NCI-H2107 (cell line): ENCODE measurements at regions not wholly inside any gene's neighbourhood (a gene's known extent, or its start where the extent isn't known, plus 50 kb on each side); places are given as distances from the start of the nearest gene placed in this dataset.

Experiments
- DNase-seq: peaks from one replicate; lab custom pipeline; 2025; lab: John Stamatoyannopoulos, UW

DNA sequence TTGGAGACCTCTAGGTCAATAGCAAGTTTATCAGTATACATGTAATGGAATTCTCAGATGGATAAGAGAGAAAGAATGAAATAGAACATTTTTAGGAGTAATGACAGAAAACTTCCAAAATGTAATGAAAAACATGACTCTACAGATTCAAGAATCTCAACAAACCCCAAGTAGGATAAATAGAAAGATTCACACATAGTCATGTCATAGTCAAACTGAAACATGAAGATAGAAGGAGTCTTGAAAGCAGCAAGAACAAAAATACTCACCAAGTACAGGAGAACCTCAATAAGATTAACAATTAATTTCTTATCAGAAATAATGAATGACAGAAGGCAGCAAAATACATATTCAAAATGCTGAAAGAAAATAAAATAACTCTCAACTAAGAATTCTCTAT is 164.5 kb downstream of the SPATA31D1 start:
- DNase-seq, result no peak

DNA sequence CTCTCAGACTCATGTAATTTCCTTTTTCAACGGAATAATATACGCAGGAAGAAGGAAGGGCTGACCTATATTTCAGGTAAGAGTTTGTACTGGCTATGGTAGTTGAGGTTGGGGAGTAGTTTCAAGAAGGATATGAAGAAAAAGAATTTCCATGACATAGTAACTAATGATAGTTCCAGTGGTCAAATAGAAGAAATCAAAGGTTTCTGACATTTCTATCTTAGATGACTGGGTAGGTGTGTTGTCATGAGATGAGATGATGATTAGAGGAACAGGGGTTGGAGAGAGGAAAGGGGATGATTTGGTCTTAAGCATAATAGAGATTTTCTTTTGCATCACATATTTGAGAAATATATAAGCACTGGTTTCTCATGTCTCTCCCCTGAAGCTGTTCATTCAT is 166.0 kb downstream of the SPATA31D1 start:
- no peak for DNase-seq

DNA sequence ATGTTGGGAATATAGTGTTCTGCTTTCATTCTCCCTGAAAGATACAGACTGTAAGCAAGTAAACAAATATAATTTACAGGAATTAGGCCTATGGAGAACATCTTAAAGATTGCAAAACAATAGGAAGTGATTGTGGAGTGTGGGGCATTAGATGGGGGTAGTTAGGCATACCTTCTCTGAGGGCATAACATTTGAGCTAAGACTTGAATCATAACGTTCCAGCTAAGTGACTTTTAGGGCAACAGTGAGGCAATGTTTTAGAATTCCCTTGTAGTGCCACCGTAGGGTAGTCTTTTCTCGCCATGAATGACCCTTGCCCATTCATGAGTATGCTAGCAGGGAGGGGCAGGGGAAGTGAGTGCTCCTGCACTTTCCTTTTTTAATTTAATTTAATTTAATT is 173.3 kb downstream of the SPATA31D1 start:
- no peak for DNase-seq

DNA sequence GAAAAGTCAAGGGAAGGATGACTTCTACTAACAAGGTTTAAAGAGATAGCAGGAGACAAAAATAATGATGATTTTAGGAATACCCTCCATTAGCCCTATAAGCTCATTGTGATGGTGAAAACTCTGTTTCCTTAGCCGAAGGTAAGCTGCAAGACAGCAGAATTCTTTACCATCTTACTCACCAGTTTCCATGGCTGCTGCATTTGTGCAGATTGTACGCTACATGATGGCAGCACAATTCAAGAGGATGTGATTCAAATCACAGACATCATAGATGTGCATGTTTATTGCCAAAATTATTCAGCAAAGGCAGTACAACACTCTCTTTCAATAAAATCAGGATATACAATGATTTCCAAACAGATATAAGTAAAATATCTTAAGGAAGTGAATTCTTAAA is 175.6 kb downstream of the SPATA31D1 start:
- no peak for DNase-seq

DNA sequence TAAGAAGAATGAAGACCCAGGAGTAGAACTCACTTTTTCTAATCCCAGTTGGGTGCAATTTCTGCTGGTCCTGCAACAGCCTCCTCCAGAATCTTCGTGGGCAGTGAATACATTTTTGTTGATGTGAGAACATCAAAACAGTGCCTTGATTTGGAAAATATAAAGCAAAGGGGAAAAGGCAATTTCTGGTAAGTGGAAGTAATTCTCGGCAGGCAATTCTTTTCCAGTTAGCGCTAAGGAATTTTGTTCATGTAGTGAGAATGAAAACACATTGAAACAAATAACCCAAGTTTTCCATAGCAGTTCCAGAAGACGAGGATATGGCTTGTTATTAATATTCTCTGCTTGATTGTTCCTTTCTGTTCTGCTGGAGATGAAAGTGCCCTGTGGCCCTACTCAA is 178.7 kb downstream of the SPATA31D1 start:
- no peak for DNase-seq

DNA sequence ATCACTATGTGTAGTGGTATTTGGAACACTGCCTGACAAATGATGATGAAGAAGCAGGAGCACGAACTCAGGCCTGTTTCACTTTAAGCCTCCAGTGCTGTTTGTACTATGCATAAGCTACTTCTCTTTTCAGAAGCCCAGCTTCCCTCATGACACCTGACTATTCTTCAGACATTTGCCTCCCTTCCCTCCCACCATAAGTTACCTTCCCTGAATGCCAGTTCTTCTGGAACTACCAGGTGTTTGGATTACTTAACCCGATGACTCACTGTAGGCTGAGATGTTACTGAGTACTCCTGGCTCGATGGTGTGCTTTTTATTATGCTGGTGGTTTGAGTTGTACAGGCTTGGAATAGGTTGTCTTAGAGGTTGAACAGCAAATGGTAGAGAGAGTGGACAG is 180.0 kb downstream of the SPATA31D1 start:
- DNase-seq, result no peak

DNA sequence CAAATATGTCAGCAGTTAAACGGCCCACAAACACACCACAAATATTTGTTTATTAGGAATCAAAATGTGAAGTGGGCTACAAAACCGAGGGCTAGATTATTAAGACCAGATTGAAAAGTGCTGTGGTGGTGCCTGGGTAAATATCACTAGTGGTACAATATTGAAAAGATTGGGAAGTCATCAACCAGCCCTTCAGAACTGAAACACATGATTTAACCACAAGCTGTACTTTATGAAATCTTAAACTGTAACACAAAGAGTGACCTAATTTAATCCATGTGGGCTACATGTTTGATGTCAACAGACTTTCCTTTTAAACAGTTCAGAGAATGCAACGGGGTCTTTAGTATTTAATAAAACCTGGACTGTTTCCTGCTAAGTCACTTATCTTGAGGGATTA is 182.3 kb downstream of the SPATA31D1 start:
- DNase-seq, result no peak

DNA sequence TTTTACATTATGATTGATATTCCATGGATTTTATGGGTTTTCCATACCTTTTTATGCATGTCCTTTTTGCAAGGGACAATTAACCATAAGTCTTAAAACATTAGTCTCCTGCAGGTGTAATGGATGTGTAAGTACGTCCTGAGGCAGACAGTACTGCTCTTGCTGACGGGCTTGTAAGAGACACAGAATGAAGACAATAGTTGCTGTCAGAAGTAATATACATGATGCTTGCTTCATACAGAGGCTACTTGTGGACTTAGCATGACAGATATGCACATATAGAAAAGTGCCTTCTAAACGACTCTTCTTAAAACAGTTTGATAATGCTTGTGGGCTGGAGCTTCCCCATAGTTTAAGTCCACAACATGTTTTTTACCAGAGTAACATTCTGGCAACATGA is 182.7 kb downstream of the SPATA31D1 start:
- no peak for DNase-seq

DNA sequence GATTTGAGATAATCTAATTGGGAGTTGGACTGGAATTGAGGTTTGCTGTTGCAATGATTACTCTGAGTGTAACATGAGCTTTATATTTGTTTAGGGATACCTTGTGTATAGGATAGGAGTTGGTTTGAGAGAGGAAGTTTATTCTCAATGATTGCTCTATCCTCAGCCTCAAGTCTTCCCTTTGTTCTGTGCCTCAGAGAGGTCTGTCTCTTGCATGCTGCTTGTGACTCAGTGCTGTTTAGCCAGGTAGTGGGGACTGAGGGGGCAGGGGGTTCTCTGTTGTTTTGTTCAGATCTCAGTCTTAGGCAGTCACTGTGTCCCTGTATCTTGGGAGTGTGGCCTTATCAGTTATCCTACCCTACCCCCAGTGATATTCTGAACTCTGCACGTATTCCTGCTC is 192.1 kb downstream of the SPATA31D1 start:
- no peak for DNase-seq

DNA sequence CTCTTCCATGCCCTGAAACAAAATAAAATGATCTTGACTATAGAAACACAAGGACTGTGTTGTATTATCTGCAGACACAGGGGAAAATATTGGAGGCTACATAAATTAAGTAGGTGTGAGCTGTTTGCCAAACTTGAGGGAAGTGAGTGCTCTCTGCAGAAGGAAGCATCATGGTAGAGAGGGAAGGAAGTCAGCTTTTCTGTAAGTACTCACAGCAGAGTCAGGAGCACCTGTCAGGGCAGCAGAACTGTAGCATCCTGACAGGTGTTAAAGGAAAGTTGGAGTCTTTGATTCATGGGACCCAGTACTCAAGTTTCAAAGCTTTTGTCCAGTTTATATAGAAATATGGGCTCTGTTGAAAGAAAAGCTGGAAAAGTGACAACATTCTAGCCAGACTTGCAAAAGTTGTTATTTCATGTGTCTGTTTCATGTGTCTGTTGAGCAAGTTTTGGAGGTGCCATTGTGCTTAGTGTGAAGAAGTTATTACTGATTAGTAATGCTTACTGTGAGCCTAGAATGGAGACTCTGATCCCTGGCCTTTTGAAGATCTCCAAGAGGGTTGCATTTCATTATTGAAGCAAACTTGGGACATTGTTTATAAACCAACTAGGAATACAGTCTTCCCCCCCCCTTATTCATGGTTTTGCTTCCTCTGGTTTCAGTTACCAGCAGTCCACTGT is 194.7 kb downstream of the SPATA31D1 start:
- no peak for DNase-seq

DNA sequence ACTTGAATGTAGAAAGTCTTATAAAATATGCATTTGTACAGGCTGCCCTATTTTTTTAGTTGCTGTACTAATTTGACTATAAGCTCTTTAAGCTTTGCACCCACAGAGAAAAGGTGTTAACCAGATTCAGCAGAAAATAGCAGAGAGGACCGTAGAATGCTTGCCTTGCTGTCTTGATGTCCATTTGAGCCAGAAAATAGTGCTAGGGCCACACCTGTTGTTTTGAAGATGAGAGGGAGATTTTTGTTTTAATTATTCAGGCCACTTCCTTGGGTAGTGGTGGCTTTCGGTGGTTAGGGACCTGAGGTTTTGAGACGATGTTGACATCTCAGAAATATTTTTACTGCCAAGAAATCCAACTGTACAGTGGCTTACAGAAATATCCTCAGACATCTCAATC is 196.0 kb downstream of the SPATA31D1 start:
- DNase-seq, result no peak

DNA sequence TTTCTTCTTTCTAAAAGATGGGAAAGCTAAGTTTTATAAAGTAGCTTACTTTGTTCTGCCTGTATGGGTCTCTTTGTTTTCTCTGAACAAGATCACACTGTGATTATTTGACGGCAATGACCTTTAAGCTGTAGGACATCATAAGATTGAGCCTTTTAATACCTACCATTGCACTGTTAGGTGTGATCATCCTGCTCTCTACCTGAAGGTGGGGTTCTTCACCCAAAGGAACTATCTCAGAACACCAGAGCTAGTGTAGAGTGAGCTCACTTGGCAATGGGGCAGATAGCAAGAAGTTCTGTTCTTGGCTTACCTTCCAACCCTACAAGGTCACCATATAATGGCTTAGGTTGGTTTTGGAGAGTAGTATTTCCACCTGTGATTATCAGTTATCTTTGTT is 200.2 kb downstream of the SPATA31D1 start:
- no peak for DNase-seq

DNA sequence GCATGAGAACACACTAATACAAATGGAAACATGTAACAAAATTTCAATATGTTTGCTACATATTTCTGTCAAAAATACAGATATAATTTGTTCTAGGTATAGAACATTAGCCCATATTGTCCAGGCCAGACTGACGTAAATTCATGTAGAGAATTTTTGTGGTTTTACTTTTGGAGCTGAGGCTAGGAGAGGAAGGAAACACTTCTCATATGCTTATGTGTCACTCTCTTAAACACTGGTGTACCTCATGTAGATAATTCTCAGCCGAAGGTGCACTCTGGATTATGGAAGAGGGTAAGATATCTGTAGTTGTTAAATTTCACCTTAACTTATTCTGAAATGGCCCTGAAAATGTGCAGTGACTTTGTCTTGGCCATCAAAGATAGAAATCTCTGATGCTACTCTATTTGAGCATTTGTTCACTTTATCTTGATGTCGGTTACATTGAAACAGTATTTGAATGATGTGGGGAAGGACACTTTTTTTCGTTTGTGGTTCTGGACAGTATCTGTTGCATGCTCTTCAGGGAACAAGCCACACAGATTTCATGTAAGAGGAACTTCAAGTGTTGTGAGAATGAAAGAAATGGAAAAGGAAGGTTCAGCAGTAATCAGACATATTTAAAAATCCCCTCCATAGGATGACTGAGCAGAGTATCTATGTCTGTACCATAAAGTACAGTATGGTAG is 202.7 kb downstream of the SPATA31D1 start:
- DNase-seq, result no peak

DNA sequence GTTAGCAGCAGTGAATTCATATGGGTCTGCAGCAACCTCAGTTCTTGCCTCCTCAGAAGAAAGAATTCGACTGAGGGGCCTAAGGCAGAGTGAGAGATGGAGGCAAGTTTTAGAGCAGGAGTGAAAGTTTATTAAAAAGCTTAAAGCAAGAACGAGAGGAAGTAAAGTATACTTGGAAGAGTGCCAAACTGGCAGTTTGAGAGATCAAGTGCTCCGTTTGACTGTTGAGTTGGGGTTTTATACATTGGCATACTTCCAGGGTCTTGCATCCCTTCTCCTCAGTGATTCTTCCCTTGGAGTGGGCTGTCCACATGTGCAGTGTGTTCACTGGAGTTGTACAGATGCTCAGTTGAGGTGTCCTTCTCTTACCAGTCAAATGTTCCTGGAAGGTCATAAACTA is 203.6 kb downstream of the SPATA31D1 start:
- DNase-seq, result no peak

DNA sequence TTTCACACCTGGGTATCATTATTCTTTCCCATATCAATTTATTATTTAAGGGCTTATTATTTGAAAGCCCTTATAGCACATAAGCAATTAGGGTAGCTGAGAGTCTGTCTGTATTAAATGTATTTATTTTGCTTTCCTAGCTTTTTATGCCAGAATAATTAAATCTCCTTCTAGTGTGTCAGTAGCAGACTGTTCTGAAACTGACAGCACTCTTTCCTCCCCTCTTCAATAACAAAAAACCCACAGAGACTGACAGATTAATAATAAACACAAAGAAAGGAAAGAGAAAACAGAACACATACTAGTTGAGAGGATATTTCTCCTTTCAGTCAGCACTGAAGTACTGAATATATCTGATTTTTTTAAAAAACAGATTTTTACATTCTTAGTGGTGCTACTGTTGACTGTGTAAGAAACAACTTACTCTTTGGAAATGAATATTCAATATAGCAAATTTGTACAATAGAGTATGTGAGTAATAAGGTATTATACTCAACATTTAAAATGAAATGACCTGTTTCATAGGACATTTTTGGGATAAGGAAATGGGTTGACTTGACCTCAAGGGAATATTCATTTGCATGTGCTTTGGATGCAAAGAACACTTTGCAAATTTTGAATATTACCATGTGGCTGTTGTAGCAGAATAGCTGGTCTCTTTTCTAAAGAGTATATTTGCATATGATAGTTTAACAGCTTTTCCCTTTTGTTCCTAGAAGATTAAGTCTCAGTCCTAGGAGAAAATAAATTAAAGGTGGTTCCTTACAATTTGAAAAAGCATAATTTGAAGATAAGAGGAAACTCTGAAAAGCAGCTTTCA is 208.3 kb downstream of the SPATA31D1 start:
- DNase-seq, result no peak

DNA sequence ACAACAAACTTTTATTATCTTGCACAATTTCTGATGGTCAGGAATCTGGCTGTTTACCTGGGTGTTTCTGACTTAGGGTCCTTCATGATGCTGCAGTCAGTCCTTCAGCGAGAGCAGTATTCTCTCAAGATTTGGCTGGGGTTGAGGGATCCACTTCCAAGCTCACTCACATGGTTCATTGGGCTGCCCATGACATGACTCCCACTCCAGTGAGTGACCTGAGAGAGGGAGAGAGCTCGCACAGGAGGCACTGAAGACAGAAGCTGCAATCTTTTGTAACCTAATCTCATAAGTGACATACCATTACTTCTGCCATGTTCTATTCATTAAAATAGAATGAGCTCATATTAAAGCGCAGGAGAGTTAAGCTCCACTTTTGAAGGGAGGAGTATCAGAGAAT is 212.6 kb downstream of the SPATA31D1 start:
- DNase-seq, result no peak

DNA sequence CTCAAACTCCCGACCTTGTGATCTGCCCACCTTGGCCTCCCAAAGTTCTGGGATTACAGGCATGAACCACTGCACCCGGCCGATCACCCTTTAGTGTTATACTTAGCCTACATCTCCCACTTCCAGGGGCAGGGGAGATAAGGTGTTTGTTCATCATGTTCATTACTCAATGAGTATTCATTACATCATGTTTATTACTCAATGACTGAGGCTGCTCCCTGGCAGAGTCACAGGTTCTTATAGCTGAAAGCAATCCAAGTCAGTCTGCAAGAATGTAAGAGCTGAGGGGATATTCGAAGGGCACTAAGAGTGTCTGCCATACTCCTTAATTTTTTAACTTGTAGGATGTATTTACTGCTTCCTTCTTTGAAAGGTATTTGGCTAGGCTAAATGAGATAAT is 214.2 kb downstream of the SPATA31D1 start:
- no peak for DNase-seq

DNA sequence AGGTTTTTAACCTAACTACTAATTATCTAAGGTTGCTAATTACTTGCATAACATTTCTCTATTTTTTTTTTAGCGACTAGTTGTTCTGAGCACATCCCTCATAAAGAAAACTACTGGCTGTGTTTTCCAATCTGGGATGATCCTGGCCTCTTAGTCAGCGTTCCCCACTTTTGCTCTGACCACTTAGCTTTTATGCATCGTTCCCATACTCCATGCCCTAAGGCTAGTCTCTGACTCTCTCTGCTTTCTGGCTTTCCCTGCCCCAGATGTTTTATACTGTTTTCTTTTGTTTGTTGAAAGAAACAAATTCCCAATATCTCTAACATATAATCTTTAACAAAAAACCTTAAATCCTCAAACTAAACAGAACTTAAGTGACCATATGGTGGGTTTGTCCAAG is 217.9 kb downstream of the SPATA31D1 start:
- DNase-seq, result no peak

DNA sequence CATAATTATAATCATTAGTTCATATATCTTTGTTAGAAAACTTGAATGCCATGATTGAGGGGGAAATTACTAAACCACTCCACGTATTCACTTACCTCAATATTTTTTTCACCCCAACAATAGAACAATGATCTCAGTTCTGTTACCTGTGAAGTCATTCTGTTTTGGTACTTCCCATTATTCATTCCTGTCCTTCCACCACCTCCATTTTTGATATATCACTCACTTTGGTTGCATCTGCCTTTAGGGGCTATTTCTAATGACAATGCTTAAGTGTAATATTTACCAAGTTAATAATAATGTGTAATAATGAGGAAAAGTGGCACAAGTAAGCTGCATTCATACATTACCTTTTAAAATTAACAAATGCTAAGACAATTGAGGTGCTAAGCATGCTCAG is 218.4 kb downstream of the SPATA31D1 start:
- DNase-seq, result no peak

DNA sequence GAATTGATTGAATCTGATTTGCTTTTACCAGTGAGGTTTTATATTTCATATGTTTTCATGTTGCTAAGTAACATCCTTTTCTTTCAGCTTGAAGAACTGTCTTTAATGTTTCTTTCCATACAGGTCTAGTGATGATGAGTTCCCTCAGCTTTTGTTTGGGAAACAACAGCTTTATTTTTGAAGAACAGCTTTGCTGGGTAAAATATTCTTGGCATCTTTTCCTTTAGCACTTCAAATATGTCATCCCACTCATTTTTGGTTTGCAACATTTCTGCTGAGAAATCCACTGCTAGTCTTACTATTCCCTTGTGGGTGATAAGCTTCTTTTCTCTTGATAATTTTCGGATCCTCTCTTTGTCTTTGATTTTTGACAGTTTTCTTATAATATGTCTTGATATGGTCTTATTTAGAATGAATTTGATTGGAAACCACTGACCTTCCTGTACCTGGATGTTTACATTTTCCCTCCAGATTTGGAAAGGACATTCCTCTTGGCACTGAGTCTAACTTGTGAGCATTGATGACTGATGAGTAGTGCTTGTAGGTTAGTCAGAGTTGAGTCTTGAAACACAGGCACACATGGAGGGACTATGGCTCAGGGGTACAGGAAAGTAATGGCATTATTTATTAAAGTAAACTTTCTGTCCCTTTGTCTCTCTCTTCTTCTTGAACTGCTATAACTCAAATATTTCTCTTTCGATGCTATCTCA is 220.3 kb downstream of the SPATA31D1 start:
- no peak for DNase-seq

DNA sequence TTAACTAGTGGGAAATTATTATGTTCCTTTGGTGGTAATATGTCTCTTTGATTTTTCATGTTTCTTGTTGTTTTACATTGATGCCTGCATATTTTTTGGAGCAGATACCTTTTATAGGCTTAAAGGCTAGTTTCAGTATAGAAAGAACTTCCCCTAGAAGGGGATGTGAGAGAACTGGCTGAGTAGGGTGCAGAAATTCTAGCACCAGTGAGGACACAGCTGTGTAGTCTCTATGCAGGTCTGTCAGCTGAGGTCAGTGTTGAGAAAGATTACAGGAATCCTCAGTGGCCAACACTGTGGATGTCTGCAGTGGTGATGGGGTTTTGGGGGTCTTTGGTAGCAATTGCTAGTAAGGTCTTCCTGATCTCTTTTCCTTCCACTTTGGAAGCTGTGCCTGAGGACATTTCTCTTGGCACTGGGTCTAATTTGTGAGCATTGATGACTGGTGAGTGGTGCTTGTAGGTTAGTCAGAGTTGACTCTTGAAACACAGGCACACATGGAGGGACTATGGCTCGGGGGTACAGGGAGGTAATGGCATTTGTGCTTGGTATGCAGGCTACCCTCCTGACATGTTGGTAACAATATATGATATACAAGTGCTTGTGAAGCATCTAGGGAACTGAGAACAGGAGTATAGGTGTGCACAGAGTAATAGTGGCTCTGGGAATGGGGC is 221.4 kb downstream of the SPATA31D1 start:
- no peak for DNase-seq

DNA sequence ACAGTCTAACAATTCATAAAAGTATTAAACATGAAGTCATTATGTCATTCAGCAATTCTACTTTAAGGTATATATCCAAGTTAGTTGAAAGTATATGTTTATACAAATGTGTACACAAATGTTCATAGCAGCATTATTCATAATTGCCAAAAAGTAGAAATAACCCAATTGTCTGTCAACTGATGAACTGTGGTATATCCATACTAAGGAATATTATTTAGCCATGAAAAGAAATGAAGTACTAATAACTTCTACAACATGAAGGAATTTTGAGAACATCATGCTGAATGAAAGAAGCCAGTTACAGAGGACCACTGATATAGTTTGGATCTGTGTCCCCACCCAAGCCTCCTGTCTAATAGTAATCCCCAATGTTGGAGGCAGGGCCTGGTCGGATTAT is 224.3 kb downstream of the SPATA31D1 start:
- no peak for DNase-seq
